Umbilical cord (tissue), 1 donor: ENCODE measurements at regions not wholly inside any gene's neighbourhood (a gene's known extent, or its start where the extent isn't known, plus 50 kb on each side); places are given as distances from the start of the nearest gene placed in this dataset.

ENCODE experiments used
- DNase-seq: peaks from one replicate; pipeline ENCODE4 v3.0.0-alpha.2; 2015; ENCODE audit warnings: low spot score

DNA sequence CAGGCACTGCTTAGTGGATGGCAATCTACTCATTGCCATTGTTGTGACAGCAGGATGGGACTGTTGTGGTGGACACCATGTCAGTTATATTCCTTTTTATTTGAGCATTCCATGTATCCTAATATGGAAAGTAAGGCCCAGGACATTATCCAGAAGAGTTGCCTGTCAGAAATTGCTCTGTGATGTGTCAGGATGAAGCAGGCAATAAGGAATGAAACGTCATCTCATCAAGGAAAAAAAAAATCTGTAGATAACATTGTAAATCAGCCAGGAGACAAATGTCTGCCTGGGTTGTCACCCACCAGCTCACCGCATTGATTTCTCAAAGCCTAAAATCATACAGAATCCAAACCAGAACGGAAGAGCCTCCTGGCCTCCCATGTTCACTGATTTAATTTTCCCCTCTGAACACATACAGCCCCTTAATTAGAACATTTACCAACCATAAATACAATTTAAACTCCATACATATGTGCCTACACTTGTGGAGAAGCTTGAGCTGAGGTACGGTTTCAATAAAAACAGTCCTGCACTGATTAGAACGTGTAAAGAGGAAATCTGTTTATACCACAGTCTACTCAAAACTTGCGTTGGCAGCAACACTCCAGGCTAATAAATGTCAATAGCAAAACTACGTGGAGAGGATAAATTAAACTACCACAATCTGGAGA, 73.9 kb downstream of the FOXD1 start:
- DNase-seq, result peak; percentile 43

DNA sequence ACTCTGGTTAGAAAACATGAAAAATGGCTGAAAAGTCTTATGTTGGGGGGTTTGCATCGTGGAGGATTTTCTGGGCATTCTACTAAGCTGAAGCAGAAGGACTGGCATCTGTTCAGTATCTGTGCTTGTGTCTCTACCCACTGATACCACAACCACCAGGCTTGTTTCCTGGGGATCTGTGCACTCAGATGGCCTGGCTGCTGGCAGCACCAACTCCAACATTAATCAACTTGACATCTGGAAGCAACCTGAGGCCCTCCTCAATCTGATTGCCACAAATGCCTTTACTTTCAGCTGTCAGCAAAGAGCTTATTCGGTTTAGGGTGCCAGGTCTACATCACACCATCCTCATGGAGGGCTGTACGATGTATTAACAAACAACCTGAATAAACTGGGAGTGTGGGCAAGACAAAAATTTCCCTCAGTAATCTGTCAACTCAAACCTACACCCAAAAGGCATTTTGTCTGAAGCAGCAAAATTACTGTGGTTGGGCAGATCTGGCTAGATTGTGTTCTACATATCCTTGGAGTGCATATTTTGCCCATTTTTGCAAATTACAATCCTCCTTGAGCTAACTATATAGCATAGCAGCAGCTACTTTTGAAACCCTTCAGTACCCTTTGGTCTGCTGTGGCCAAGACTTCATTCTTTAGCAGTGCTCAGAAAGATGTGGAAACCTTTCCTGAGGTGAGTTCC, 74.6 kb downstream of the FOXD1 start:
- DNase-seq, result no peak

DNA sequence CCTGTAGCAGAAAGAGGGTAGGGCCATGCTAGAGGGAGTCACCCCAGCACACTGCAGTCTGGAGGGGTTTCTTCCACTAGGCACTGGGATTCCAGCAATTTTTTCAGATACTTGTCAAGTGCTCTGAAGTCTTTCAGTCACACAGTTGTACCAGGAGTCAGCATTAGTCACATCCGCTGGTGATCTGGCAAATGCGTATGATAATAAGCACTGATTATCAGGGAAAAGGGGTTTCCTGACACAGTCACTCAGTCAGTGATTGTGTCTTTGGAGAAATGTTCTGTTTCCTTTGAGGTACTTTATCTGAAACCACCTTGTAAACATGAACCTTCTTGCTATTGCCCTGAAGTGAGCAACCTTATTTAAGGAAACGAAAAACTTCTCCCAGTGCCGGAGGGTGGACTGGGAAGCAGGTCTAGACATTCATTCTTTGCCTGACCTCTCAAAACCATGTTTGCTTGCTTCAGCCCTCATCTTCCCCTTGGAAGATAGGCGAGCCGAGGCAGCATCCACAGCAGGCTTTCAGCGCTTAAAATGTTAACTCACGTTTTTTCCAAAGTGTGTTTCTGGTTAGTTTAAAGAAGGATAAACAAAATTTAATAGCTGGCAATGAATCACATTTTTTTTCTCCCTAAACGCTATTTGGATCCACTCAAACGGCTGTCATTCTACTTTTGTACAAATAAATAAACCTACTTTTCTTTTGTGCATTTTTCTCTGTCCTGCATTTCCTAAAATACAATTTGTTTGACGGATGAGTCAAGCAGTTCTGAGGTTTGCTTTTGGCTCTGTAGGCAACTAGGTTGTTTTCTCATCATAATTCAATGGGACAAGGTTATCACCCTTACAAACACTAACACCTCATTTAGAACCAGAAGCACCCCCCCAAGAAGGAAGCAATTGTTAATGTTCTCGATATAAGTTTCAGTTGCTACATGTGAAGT, 77.7 kb downstream of the FOXD1 start:
- peak; percentile 24 for DNase-seq

DNA sequence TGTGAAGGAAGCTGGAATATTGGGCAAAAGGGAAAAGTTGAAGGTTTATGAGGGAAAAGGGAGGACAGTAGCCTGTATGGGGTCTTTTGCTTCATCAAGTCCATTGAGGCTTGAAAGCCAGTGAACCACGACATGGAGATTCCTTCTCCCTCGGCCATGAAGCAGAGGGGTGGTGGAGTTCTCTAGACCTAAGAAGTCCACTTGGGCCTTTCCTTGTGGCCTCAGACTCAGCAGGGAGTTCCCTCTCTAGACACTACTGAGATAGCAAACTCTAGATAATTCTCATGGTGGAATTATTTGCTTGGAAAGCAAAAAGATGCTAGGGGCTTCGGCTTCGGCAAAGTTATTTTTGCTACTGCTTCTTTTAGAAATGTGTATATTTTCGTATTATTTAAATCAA, 78.5 kb downstream of the FOXD1 start:
- DNase-seq, result no peak

DNA sequence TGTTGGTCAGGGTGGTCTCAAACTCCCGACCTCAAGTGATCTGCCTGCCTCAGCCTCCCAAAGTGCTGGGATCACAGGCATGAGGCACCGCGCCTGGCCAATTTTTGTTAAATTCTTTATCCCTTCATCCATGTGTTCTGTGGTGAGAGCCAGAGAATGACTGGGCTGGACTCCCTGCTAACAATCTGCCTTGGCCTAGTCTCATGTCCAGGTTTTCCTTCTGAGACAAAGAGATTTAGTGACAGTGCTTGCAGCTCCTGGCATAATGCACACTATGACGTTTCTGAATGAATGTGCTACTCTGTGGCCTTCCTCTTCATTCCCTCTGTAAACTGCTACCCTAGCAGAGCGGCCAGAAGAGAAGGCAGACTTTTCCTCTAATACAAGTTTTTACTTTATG, 79.3 kb downstream of the FOXD1 start:
- DNase-seq, result no peak

DNA sequence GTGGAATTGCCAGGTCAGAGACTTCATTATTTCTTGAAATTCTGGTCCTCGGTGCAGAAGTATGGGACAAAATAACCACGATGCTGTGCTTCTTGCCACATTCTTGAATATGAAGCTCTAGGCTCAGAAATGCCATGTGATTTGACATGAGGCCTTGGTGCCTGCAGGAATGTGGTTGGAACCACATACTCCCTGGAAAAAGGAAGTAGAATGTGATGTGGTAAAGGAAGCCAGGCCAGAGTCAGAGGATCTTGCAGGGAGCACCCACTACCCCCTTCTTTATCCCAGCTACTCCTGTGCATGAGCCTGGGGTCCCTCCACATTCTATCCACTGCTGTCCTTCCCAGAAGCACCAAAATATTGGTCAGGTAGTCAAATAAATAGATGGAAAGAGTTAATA, 80.9 kb downstream of the FOXD1 start:
- DNase-seq, result no peak

DNA sequence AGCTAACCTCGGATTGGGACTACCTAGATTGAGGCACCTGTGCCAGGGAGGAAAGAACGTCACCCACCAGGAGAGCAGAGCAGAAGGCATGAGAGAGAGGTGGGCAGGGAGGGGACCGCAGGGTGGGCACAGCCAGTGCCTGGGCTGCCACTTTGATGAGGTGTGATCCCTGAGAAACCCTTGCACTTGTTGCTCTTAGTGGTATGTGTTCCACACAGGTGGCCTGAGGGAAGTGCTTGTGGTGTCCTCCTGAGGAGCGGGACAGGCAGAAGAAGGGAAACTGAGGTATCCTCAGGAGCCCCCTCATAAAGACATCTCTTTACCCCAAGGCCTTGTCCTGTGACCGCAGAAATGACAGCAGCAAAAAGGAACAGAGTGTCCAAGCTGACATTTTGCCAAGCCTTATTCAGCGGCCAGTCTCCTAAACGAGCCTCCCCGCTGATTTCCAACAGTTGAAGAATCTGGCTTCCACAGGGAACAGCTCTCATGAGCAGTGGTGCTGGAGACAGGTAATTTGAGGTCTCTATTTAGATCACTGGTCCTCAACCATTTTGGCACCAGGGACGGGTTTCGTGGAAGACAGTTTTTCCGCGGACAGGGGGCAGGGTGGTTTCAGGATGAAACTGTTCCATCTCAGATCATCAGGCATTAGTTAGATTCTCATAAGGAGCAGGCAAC, 82.4 kb downstream of the FOXD1 start:
- no peak for DNase-seq

DNA sequence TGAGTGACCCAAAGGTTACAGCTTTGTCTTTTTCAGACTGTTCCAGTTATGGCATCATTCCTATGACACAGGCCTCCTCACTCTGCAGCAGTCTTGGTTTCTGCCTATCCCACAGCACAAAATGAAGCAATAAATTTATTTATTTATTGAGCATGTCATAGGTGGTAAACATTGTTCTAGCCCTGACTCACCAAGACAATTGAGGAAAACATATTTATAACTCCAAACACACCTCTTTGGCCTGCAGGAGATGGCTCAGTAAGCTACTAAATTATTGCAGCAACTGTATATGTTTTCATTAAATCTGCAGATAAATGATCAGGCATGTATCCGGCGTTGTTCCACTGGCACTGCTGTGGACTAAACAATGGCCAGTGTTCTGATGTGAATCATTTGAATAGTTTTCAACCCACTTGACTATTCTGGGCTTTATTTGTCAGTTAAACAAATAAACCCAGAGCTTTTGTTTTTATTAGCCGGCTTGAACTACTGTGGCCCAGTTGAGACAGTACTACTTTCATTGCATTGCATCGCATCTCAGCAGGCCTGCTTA, 83.2 kb downstream of the FOXD1 start:
- no peak for DNase-seq

DNA sequence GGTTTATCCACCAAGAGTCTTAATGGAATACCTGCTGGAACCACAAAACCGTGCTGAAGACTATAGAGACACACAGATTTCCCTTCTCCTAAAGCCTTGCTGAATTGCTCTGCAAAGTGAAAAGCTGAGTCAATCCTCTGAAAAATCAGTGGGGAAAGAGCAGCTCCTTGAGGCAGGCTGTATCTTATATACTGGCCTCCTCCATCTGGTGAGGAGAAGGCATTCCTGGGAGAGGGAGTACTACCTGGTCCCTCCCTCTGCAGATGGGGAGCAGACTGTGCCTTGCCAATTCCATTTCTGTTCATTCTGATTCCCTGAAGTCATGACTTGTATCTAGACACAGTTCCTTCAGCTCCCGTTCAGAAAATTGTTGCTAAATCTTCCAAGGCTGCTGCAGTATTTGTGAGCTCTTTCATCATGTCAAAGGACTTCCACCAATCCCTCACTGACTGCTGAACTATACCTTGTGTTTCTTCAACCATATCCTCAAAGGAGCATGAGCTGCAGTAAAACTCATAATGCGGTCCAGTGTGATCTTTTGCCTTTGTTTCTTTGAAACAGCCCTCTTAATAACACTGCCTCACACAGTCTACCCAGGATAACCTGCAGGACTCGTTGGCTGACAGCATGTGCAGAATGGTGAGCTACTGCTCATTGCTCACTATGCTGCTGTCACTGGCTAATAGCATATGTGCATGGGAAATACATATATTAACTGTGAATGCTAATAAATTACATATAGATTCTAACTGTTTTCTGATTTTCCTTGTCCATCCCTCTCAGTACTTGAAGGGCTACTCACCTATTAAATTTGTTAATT, 84.5 kb downstream of the FOXD1 start:
- DNase-seq, result peak; percentile 23

DNA sequence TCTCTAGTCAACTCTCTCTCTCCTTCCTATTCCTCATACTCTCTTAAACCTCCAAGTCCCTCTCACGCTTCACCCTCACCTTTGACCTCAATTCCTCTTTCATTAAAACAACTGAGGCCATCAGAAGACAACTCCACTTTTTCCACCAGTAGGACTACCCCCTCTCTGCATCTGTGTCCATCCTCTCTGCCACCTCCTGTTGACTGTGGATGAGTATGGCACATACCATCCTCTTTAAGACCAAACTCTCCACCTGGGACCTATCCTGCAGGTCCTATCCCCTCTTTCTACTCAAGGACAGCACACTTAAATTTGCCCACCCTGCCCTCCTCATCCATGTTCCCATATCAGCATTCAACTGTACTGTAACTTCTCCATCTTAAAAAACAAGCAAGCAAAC, 89.2 kb downstream of the FOXD1 start:
- no peak for DNase-seq

DNA sequence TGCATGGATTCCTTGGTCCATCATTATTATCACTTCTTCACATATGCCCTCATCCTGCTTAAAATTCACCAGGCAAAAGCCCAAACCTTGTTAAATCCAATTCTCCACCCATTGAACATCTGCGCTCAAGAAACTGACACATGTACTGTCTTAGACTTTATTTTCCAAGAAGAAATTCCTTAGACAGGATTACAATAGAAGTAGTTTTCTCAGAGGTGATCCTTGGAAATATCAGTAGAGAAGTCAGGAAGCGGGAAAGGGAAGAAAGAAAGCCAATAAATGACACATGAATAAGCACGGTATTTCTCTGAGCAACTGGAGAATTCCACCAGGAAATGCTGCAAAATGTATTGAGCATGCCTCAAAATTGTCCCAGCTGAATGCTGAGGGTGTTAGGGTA, 90.2 kb downstream of the FOXD1 start:
- no peak for DNase-seq

DNA sequence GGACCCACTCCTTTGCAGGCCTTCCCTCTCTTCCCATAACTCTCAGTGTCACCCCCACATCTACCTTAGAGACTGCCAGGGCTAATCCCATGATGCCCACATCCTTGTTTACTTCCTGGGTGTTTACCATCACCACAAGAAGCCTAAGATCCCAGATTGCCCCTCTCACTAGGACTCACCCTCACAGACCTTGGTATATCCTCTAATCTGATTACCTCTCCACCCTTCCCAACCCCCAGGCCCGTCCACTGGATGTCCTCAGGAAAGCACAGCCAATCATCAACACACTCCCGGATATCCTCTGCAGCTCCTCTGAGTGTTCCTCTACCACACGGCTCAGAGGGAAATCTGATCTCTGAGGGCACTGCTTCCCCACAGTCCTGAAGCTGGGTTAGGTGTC, 91.0 kb downstream of the FOXD1 start:
- no peak for DNase-seq

DNA sequence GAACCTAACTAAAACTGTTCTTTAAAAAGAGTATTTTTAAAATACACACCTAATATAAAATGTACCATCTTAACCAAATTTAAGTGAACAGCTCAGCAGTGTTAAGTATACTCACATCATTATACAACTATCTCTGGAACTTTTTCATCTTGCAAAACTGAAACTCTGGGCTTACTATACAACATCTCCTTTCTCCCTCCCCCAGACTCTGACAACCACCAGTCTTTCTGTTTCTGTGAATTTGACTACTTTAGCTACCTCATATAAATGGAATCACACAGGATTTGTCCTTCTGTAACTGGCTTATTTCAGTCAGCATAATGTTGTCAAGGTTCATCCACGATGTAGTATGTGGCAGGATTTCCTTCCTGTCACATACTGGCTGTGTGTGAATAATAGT, 93.5 kb downstream of the FOXD1 start:
- DNase-seq, result peak; percentile 75

DNA sequence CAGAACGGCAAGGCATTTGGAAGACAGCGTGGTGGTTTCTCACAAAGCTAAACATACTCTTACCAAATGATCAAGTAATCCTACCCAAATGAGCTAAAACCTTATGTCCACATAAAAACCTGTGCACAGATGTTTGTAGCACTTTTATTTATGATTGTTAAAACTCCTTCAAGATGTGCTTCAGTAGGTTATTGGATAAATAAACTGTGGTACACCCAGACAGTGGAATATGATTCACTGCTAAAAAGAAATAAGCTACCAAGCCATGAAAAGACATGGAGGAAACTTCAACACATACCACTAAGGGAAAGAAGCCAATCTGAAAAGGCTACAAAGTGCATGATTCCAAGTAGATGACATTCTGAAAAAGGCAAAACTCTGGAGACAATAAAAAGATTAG, 94.2 kb downstream of the FOXD1 start:
- no peak for DNase-seq

DNA sequence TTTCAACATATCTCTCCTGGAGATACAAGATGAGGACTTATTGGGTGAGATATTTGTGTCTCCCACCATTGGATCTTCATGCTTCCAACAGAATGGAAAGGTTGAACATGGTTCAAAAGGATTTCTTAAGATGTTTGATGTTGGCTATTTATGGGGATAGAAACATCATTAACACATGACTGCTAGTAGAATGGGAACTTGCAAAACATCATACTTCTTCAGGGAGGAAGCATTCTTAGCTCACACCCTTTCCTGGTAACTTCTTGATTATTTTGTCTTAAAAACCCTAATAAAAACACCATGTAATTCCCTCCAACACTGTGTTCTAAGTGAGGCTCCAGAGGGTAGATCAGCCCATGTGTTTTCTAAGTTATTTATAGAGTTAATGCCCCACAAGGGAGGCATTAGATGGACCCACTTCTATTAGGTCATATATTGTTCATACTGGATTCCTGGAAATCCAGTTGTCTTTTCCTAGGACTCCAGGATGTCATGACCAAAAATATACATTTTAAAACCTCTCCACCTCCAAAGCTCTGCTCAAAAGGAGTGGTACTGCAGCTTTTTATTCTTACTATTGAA, 95.8 kb downstream of the FOXD1 start:
- no peak for DNase-seq

DNA sequence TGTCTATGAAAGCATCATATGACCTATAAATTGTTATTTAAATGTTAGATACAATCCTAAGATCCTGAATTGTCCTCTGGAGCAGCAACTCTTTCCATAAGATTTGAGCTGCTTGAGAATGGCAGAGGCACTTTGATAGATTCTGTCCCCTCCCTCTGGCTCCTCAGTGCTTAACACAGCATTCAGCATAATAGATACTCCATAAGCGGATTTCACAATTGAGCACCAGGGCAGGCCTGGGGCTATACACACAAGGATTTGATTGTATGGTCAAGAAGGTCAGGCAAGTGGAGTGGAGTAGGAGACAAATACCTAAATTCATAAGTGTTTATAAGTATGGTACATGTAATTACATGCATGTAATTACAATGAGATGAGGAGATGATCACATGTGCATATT, 96.3 kb downstream of the FOXD1 start:
- DNase-seq, result no peak

DNA sequence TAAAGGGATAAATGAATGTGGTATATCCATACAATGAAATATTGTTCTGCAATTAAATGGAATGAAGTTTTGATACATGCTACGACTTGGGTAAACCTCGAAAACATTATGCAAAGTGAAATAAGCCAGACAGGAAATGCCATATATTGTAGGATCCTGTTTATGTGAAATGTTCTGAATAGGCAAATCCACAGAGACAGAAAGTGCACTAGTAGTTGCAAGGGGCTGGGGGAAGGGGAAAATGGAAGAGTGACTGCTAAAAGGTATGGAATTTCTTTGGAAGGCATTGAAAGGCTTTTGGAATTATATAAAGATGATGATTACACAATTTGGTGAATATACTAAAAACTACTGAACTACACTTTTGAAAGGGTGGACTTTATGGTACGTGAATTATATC, 97.0 kb downstream of the FOXD1 start:
- no peak for DNase-seq

DNA sequence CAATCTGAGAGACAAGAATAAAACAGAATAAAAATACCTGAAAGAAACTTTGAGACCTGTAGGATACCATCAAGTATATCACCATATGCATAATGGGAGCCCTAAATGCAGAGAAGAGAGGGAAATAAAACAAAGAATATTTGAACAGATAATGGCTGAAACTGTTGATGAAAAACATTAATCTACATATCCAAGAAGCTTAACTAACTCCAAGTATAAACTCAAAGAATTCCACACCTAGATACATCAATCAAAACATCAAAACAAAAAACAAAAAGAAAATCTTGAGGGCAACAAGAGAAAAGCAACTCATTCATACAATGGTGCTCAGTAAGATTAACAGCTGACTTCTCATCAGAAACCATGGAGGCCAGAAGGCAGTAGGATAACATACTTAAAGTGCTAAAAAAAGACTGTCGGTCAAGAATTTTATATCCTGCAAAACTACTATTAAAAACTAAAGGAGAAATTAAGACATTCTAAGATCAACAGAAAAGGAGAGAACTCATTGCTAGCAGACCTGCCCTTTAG, 101.6 kb downstream of the FOXD1 start:
- no peak for DNase-seq

DNA sequence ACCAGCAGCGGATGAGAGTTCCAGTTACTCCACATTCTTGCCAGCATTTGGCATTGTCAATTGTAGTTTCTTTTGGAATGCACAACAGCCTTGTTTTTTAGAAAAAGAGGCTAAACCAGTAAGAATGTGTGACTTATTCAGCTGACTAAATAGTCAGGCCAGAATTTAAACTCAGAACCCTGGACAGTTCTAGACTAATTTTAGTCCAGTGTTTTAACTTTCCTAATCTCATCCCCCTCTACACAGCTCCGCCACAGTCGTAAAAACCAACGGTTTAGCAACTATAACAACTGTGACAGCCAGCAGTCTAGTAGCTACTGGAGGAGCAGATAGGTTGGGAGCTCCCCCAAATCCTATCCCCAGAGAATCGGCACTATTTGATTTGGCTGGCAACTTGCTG, 103.7 kb downstream of the FOXD1 start:
- no peak for DNase-seq

DNA sequence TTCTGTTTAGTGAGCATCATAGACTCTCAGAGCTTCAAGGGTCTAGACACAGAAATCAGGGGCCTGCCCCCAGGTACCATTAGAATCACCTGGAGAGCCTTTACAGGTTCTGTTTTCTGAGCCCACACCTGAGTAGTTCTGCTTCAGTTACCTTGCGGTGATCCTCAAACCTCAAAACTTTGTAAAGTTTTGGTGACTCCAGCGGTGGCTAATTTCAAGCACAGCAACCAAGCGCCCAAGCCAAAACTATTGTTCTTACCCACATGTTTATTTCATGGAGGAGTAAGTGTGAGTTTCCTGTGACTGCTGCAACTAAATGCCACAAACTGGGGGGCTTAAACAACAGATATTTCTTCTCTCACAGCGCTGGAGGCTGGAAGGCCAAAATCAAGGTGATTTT, 108.9 kb downstream of the FOXD1 start:
- DNase-seq, result no peak
